Activated T-helper 1 cell treated with Interleukin-2 at 50 U/mL for 16 hours (primary cell): ENCODE measurements at regions not wholly inside any gene's neighbourhood (a gene's known extent, or its start where the extent isn't known, plus 50 kb on each side); places are given as distances from the start of the nearest gene placed in this dataset.
"Not testable (repeated sequence)": the region's sequence is repeated elsewhere in the genome, so short reads cannot be mapped to it uniquely, and the experiment has no call there.

Source experiments
- DNase-seq: peaks from one replicate; pipeline ENCODE4 v3.0.0-alpha.2; 2020; ENCODE audit warnings: low read depth

DNA sequence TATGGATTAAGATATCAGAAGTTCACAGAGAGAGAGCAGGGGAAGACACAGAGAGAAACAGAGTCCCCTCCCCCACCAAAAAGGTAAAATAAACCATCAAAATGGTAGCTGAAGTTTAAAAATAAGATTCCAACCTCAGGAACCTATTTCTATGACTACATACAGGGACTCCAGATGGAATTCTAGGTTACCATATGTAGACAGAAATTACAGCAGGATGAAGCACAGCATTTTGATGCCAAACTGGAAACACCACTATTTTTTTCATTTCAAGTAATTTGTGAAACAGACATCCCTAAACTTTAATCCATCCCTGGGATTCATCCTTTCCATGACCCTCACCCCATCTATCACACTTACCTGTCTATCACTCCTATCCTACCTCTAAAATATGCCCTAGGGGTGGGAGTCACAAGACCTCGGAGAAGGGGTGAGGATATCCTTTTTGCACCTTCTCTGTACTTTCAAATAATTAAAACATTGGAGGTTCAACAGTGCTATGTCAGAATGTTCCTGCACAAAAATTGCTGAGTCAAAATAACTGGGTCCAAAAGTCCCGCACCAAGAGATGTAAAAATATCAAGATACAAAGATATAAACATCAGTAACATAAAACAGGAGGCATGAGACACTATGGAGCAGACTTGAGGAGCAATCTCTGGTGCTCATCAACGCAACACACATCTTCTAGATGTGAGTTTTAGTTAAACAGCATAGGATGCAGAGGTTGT lies 344.5 kb upstream of the RASGEF1B start:
- no peak for DNase-seq

- no peak for DNase-seq
Measured at GRCh38 chr4:81814987-81815541, 343.4 kb upstream of the RASGEF1B start.

DNA sequence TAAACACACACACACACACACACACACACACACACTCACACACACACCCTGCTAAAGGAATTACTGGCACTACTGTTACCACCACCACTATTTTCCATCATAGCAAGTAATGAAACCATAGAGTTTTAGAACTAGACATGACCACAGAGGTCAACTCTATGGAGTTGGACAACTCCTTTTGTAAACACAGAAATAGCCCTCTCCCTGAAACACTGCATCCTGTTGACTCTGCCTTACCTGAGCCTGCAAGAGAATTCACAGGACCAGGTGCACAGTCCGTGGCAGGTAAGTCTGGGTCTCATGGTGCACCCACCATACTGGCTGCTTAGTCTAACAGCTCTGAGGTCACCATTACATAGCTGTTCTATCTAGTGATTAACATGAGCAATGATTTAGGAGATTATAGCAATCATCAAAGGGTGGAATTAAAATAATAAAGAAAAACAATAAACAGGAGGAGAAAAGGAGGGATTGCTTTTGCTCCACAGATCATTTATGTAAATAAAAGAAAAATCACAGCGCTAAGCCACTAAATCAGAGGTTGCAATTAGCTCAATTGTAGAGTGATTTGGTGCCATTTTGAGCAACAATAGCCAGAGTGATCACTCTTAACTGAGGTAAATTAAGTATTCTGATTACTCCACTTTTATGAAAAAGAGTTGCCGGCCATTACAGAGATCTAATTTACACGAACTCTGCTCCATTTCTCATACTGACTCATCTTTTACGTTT lies 340.0 kb upstream of the RASGEF1B start:
- DNase-seq, result no peak

GRCh38 chr4:81808011-81808672 lies 336.4 kb upstream of the RASGEF1B start:
- DNase-seq, result no peak

GRCh38 chr4:81807386-81807785 lies 335.7 kb upstream of the RASGEF1B start:
- no peak for DNase-seq

DNA sequence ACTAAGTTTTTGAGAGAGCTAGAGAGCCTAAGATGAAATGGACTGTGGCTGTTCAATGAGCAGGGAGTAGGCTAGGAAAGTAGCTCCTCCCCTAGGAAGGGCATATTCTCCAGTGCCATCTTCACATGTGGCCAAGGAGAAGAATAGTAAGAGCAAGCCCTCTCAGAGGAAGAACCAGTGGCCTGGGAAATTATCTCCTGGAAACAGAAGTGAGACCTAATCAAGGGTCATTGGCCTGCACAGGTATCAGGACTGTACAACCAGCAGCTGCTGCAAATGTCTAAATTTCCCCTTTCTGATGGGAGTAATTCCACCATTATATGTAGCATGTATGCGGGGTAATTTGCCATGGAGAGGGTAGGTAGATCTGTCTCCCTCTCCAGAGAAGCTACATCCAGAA lies 334.8 kb upstream of the RASGEF1B start:
- DNase-seq, result no peak

DNA sequence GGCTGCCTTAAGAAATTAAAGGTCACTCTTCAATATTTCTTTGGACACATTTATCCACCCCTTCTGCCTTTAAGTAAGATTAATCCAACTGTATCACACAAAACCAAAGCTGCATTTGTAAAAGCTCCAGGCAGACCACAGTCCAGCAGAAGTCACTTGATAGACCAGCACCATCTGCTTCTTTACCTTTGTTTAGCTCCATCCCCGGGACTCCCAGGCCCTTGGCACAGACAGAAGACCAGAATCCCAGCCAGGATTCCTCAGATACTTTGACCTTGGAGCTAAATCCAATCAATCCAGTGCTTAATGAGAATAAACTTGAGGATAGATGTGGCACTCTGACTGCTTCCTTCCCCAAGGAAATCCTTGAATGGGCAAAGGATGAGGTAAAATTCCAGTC lies 333.1 kb upstream of the RASGEF1B start:
- no peak for DNase-seq

DNA sequence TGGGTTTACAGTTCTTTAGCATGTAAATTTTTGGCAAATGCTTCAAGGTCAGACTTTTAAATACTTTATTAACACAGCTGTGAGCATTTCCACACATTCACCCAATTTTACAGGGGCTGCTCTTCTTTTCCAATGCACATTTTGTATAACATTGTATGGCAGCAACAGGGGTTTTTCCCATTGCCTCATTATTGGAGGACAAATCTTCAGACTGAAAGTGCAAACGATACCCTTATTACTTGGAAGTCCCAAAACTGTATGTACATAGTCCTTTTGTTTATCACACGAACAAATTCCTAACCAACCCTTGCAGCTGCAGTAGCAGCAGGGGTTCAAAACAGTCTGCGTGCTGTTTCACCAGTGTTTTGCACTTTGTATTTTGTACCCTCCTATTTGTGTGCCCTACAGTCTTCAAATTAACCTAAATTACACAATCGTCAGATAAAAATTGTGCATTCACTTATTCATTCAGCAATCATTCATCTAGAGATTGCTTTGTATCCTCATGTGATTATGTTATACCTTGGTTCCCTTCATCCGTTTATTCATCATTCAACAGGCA lies 330.7 kb upstream of the RASGEF1B start:
- DNase-seq, result no peak

DNA sequence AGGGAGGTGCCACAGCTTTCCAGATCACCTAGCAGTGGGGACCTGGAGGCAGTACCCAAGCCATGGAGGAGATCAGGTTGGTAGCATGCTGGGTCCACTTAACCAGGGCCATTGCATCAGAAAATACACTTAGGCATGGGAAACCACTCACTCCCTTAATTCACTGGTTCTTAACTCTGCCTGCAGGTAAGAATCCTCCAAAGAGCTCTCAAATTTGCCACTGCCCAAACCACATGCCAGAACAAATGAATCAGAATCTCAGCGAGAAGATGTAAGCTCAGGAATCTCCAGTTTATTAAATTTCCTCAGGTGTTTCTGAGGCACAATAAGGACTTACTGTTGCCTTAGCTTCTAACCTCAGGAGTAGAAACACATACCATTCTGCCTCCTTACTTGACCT lies 327.7 kb upstream of the RASGEF1B start:
- no peak for DNase-seq

- no peak for DNase-seq
Measured at GRCh38 chr4:81796790-81797528, 325.3 kb upstream of the RASGEF1B start.

DNA sequence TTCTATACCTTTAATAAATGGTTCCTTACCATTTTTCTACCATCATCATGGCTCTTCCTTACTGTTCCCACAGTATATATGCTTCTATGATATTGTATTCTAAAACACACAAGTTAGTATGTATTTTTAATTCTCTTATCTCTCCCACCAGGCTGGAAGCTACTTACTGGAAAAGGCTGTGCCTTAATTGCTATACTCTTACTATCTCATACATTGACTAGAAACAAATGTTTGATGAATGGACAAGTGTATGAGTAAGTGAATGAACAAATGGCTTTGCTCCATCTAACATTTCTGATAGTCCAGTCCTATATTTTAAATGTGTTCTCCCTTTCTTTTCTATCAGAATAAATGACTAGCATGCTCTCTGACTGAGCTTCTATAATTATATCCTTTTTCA lies 320.8 kb upstream of the RASGEF1B start:
- DNase-seq, result no peak

GRCh38 chr4:81790477-81790876 lies 318.8 kb upstream of the RASGEF1B start:
- DNase-seq, result no peak

DNA sequence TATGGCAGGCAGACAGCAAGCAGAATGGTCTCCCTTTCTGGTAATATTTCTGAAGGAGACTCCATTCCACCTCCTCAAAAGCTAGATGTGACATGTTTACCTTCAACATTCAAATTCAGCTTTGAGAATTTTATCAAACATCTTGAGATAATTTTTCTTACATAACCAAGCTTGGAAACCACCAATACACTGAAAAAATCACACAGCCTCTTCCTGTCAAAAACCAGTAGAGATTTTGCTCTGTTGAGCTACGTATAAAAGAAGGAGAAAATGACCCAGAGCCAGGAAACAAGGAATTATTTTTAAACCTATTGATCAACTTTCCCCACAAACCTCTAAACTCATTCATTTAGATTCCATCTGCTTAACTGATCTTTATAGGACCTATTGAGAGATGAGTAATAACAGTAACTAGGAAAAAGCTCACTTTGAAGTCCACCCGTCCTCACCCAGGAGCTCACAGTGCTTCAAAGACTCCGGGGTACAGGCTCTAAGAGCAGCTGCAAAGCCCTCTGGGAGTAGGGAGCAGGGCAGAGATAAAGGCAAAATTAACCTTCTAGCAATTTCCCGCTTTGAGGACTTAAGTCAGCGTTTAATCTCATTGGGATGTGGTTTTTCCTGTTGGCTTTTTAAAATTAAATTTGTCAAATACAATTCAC lies 318.2 kb upstream of the RASGEF1B start:
- DNase-seq, result no peak

GRCh38 chr4:81789158-81789557 lies 317.5 kb upstream of the RASGEF1B start:
- no peak for DNase-seq

GRCh38 chr4:81786766-81787165 lies 315.1 kb upstream of the RASGEF1B start:
- no peak for DNase-seq

- no peak for DNase-seq
Measured at GRCh38 chr4:81786063-81786763, 314.5 kb upstream of the RASGEF1B start.

GRCh38 chr4:81785338-81785737 lies 313.6 kb upstream of the RASGEF1B start:
- no peak for DNase-seq

- DNase-seq, result no peak
Measured at GRCh38 chr4:81783558-81783957, 311.9 kb upstream of the RASGEF1B start.

- DNase-seq, result no peak
Measured at GRCh38 chr4:81781799-81782198, 310.1 kb upstream of the RASGEF1B start.

DNA sequence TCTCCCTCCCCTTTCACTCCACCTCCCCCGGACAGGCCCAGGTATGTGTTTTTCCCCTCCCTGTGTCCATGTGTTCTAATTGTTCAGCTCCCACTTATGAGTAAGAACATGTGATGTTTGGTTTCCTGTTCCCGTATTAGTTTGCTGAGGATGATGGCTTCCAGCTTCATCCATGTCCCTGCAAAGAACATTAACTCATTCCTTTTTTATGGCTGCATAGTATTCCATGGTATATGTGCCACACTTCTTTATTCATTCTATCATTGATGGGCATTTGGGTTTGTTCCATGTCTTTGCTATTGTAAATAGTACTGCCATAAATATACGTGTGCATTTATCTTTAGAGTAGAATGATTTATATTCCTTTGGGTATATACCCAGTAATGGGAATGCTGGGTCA lies 306.0 kb upstream of the RASGEF1B start:
- not testable (repeated sequence) for DNase-seq

- DNase-seq, result no peak
Measured at GRCh38 chr4:81776794-81777193, 305.1 kb upstream of the RASGEF1B start.
